IPS DF 6.9 (cell line): ENCODE measurements at regions not wholly inside any gene's neighbourhood (a gene's known extent, or its start where the extent isn't known, plus 50 kb on each side); places are given as distances from the start of the nearest gene placed in this dataset.

ENCODE experiments used
- DNase-seq: peaks from one replicate; pipeline ENCODE4 v3.0.0-alpha.2; 2013; ENCODE audit warnings: low read depth, low spot score
- H3K27ac ChIP-seq: one replicate; pipeline ENCODE4 v1.5.1; 2013; ENCODE audit warnings: low read length, control low read depth
- H3K27me3 ChIP-seq: 2 replicates; pipeline ENCODE4 v1.6.1; 2013; ENCODE audit warnings: mild to moderate bottlenecking, low read length; ENCODE audit not compliant: control insufficient read depth, insufficient read depth
- H3K36me3 ChIP-seq: 2 replicates; pipeline ENCODE4 v1.6.1; 2013; ENCODE audit warnings: low read length; ENCODE audit not compliant: control insufficient read depth, insufficient read depth
- H3K4me1 ChIP-seq: 2 replicates; pipeline ENCODE4 v1.6.1; 2013; ENCODE audit warnings: low read length; ENCODE audit not compliant: control insufficient read depth, insufficient read depth
- H3K4me3 ChIP-seq: 2 replicates; pipeline ENCODE4 v1.5.1; 2013; ENCODE audit warnings: mild to moderate bottlenecking, low read length
- H3K9me3 ChIP-seq: 2 replicates; pipeline ENCODE4 v1.6.1; 2013; ENCODE audit warnings: low read length, inconsistent platforms; ENCODE audit not compliant: control insufficient read depth, insufficient read depth
- WGBS: extraction: QIAGEN DNeasy Blood & Tissue Kit; methylation state at CpG from one replicate; pipeline ENCODE4 v1.1.7; 2013; ENCODE audit warnings: mixed read lengths, missing lambda C conversion rate; ENCODE audit not compliant: insufficient read length, insufficient coverage; 5-methylcytosine and 5-hydroxymethylcytosine counted together

- H3K9me3 ChIP-seq, result no peaks in the 10 kb centered on the region
- no peak overlapping the region for H3K4me3 ChIP-seq
- no peak for DNase-seq
- H3K36me3 ChIP-seq, result no peaks in the 10 kb centered on the region
- no CpG with 5 or more reads among the region's 3 CpGs for WGBS
- H3K27me3 ChIP-seq, result no peaks in the 10 kb centered on the region
- H3K4me1 ChIP-seq, result 0 out of 2 replicates have a peak, but pooled peaks cover 2% of the 10 kb centered on the region
- H3K27ac ChIP-seq, result no peak overlapping the region
Measured at GRCh38 chr11:116598556-116598955, 174.2 kb downstream of the BUD13 start.

- no peak overlapping the region for H3K4me3 ChIP-seq
- DNase-seq, result no peak
- H3K27me3 ChIP-seq, result no peaks in the 10 kb centered on the region
- H3K36me3 ChIP-seq, result no peaks in the 10 kb centered on the region
- H3K9me3 ChIP-seq, result no peaks in the 10 kb centered on the region
- H3K27ac ChIP-seq, result no peak overlapping the region
- no CpG with 5 or more reads among the region's 6 CpGs for WGBS
- H3K4me1 ChIP-seq, result 0 out of 2 replicates have a peak, but pooled peaks cover 2% of the 10 kb centered on the region
Measured at GRCh38 chr11:116598036-116598435, 174.8 kb downstream of the BUD13 start.

- WGBS, result no CpG with 5 or more reads among the region's 12 CpGs
- Histone ChIP-seq H3K4me3 (no peak overlapping the region), H3K27me3 (no peaks in the 10 kb centered on the region), H3K4me1 (0 out of 2 replicates have a peak, but pooled peaks cover 1% of the 10 kb centered on the region), H3K36me3 (no peaks in the 10 kb centered on the region), H3K9me3 (no peaks in the 10 kb centered on the region), H3K27ac (no peak overlapping the region)
- no peak for DNase-seq
Measured at GRCh38 chr11:116596346-116597260, 176.2 kb downstream of the BUD13 start.

GRCh38 chr11:116595305-116595880, 177.4 kb downstream of the BUD13 start:
- no CpG with 5 or more reads among the region's 13 CpGs for WGBS
- Histone ChIP-seq H3K27ac (no peak overlapping the region), H3K27me3 (no peaks in the 10 kb centered on the region), H3K36me3 (no peaks in the 10 kb centered on the region), H3K4me1 (no peaks in the 10 kb centered on the region), H3K9me3 (no peaks in the 10 kb centered on the region), H3K4me3 (no peak overlapping the region)
- DNase-seq, result no peak

- WGBS, result no CpG with 5 or more reads among the region's 10 CpGs
- Histone ChIP-seq H3K27ac (no peak overlapping the region), H3K9me3 (no peaks in the 10 kb centered on the region), H3K4me1 (no peaks in the 10 kb centered on the region), H3K36me3 (no peaks in the 10 kb centered on the region), H3K27me3 (no peaks in the 10 kb centered on the region), H3K4me3 (no peak overlapping the region)
- DNase-seq, result no peak
Measured at GRCh38 chr11:116590844-116591570, 181.8 kb downstream of the BUD13 start.

- no peak for DNase-seq
- Histone ChIP-seq H3K4me3 (no peak overlapping the region), H3K27ac (no peak overlapping the region), H3K9me3 (no peaks in the 10 kb centered on the region), H3K27me3 (no peaks in the 10 kb centered on the region), H3K4me1 (0 out of 2 replicates have a peak, but pooled peaks cover 2% of the 10 kb centered on the region), H3K36me3 (no peaks in the 10 kb centered on the region)
- no CpG with 5 or more reads among the region's 5 CpGs for WGBS
Measured at GRCh38 chr11:116589402-116589801, 183.4 kb downstream of the BUD13 start.

GRCh38 chr11:116586392-116586791, 186.4 kb downstream of the BUD13 start:
- DNase-seq, result no peak
- no peaks in the 10 kb centered on the region for H3K9me3 ChIP-seq
- no peaks in the 10 kb centered on the region for H3K36me3 ChIP-seq
- H3K27me3 ChIP-seq, result peaks cover 11% of the 10 kb centered on the region; the same call in 1 of the 2 replicates
- WGBS, result no CpG with 5 or more reads among the region's 6 CpGs
- H3K27ac ChIP-seq, result no peak overlapping the region
- H3K4me3 ChIP-seq, result no peak overlapping the region
- H3K4me1 ChIP-seq, result peaks cover 10% of the 10 kb centered on the region; the same call in 1 of the 2 replicates

GRCh38 chr11:116582571-116582970, 190.2 kb downstream of the BUD13 start:
- H3K27me3 ChIP-seq, result peaks cover 36% of the 10 kb centered on the region; the same call in 1 of the 2 replicates
- H3K9me3 ChIP-seq, result no peaks in the 10 kb centered on the region
- WGBS, result no CpG with 5 or more reads among the region's 8 CpGs
- no peaks in the 10 kb centered on the region for H3K36me3 ChIP-seq
- H3K27ac ChIP-seq, result no peak overlapping the region
- DNase-seq, result no peak
- no peak overlapping the region for H3K4me3 ChIP-seq
- peaks cover 14% of the 10 kb centered on the region for H3K4me1 ChIP-seq

GRCh38 chr11:116581349-116581748, 191.4 kb downstream of the BUD13 start:
- WGBS, result no CpG with 5 or more reads among the region's 13 CpGs
- Histone ChIP-seq H3K9me3 (no peaks in the 10 kb centered on the region), H3K4me1 (peaks cover 14% of the 10 kb centered on the region), H3K27ac (no peak overlapping the region), H3K4me3 (no peak overlapping the region), H3K27me3 (peaks cover 44% of the 10 kb centered on the region), H3K36me3 (no peaks in the 10 kb centered on the region)
- no peak for DNase-seq

GRCh38 chr11:116580799-116581198, 192.0 kb downstream of the BUD13 start:
- no peak overlapping the region for H3K27ac ChIP-seq
- H3K4me3 ChIP-seq, result no peak overlapping the region
- peaks cover 14% of the 10 kb centered on the region for H3K4me1 ChIP-seq
- no peaks in the 10 kb centered on the region for H3K36me3 ChIP-seq
- no peak for DNase-seq
- no CpG with 5 or more reads among the region's 38 CpGs for WGBS
- H3K9me3 ChIP-seq, result no peaks in the 10 kb centered on the region
- H3K27me3 ChIP-seq, result peaks cover 44% of the 10 kb centered on the region
